ENCODE measurements at regions not wholly inside any gene's neighbourhood (a gene's known extent, or its start where the extent isn't known, plus 50 kb on each side); places are given as distances from the start of the nearest gene placed in this dataset.

- peaks cover 4% of the 10 kb centered on the region for H3K9me3 Mint-ChIP-seq
- peaks cover 9% of the 10 kb centered on the region for H3K27me3 Mint-ChIP-seq (ENCODE audit: insufficient read depth, low read depth)
- Histone ChIP-seq H3K9me3 (ENCODE audit: low read depth) (no peaks in the 10 kb centered on the region), H3F3A (ENCODE audit: low read depth) (no peaks in the 10 kb centered on the region), H3K79me2 (ENCODE audit: low read depth) (no peaks in the 10 kb centered on the region), H3K27ac (no peak overlapping the region), H3K4me2 (no peak overlapping the region), H4K20me1 (ENCODE audit: low read depth) (no peaks in the 10 kb centered on the region), H3K36me3 (no peaks in the 10 kb centered on the region), H3K27me3 (no peaks in the 10 kb centered on the region), H3K9ac (no peak overlapping the region), H3K4me3 (no peak overlapping the region), H3K4me1 (peaks cover 15% of the 10 kb centered on the region), H2AFZ (replicated peaks) (peak overlapping the region; percentile 57)
- no peak overlapping the region for H3K4me3 Mint-ChIP-seq
- H3K36me3 Mint-ChIP-seq: no peaks in the 10 kb centered on the region
- no peak overlapping the region for H3K27ac Mint-ChIP-seq
- TF ChIP-seq CTCF (IDR thresholded peaks at IDR 0.05) (no peak), EZH2 (IDR thresholded peaks at IDR 0.05) (no peak), EZH2phosphoT487 (IDR thresholded peaks at IDR 0.05) (no peak)
- no peak for DNase-seq (ENCODE audit: low spot score)
- peaks cover 41% of the 10 kb centered on the region for H3K4me1 Mint-ChIP-seq
These were observed 314.6 kb upstream of the GATB start for GRCh38 chr4:152075253-152075928.

GRCh38 chr4:152074573-152074972 is 313.8 kb upstream of the GATB start:
- Mint-ChIP-seq H3K27ac (peak overlapping the region; percentile 36), H3K9me3 (peaks cover 4% of the 10 kb centered on the region), H3K27me3 (ENCODE audit: insufficient read depth, low read depth) (peaks cover 9% of the 10 kb centered on the region), H3K36me3 (no peaks in the 10 kb centered on the region), H3K4me1 (peaks cover 41% of the 10 kb centered on the region), H3K4me3 (no peak overlapping the region)
- no peak overlapping the region for H3K4me3 ChIP-seq
- no peak for DNase-seq (ENCODE audit: low spot score)
- no peaks in the 10 kb centered on the region for H3F3A ChIP-seq (ENCODE audit: low read depth)
- H4K20me1 ChIP-seq (ENCODE audit: low read depth): no peaks in the 10 kb centered on the region
- no peaks in the 10 kb centered on the region for H3K79me2 ChIP-seq (ENCODE audit: low read depth)
- H3K9me3 ChIP-seq (ENCODE audit: low read depth): no peaks in the 10 kb centered on the region
- peak overlapping the region; percentile 57 for H2AFZ ChIP-seq (replicated peaks)
- H3K4me1 ChIP-seq: peaks cover 15% of the 10 kb centered on the region
- no peak overlapping the region for H3K9ac ChIP-seq
- no peaks in the 10 kb centered on the region for H3K36me3 ChIP-seq
- no peaks in the 10 kb centered on the region for H3K27me3 ChIP-seq
- H3K27ac ChIP-seq: no peak overlapping the region
- no peak overlapping the region for H3K4me2 ChIP-seq
- TF ChIP-seq CTCF (IDR thresholded peaks at IDR 0.05) (no peak), EZH2 (IDR thresholded peaks at IDR 0.05) (no peak), EZH2phosphoT487 (IDR thresholded peaks at IDR 0.05) (no peak)

- TF ChIP-seq EZH2 (IDR thresholded peaks at IDR 0.05) (no peak), EZH2phosphoT487 (IDR thresholded peaks at IDR 0.05) (no peak), CTCF (IDR thresholded peaks at IDR 0.05) (no peak)
- peaks cover 9% of the 10 kb centered on the region for H3K27me3 Mint-ChIP-seq (ENCODE audit: insufficient read depth, low read depth)
- Histone ChIP-seq H3K27me3 (no peaks in the 10 kb centered on the region), H3K79me2 (ENCODE audit: low read depth) (no peaks in the 10 kb centered on the region), H3K36me3 (no peaks in the 10 kb centered on the region), H3K4me1 (peaks cover 15% of the 10 kb centered on the region), H3K4me3 (no peak overlapping the region), H2AFZ (replicated peaks) (no peak overlapping the region), H3K9ac (no peak overlapping the region), H4K20me1 (ENCODE audit: low read depth) (no peaks in the 10 kb centered on the region), H3F3A (ENCODE audit: low read depth) (no peaks in the 10 kb centered on the region), H3K9me3 (ENCODE audit: low read depth) (no peaks in the 10 kb centered on the region), H3K4me2 (no peak overlapping the region), H3K27ac (no peak overlapping the region)
- no peaks in the 10 kb centered on the region for H3K36me3 Mint-ChIP-seq
- no peak overlapping the region for H3K4me3 Mint-ChIP-seq
- no peak overlapping the region for H3K27ac Mint-ChIP-seq
- peaks cover 41% of the 10 kb centered on the region for H3K4me1 Mint-ChIP-seq
- H3K9me3 Mint-ChIP-seq: peaks cover 4% of the 10 kb centered on the region
- DNase-seq (ENCODE audit: low spot score): no peak
These were observed 313.3 kb upstream of the GATB start for GRCh38 chr4:152074088-152074437.
